Glomerular visceral epithelial cell (primary cell): ENCODE measurements at regions not wholly inside any gene's neighbourhood (a gene's known extent, or its start where the extent isn't known, plus 50 kb on each side); places are given as distances from the start of the nearest gene placed in this dataset.
"Not testable (repeated sequence)": the region's sequence is repeated elsewhere in the genome, so short reads cannot be mapped to it uniquely, and the experiment has no call there.

Experiments used
- DNase-seq: peaks from one replicate; pipeline ENCODE4 v3.0.0-alpha.2; 2016; ENCODE audit errors: extremely low spot score

DNA sequence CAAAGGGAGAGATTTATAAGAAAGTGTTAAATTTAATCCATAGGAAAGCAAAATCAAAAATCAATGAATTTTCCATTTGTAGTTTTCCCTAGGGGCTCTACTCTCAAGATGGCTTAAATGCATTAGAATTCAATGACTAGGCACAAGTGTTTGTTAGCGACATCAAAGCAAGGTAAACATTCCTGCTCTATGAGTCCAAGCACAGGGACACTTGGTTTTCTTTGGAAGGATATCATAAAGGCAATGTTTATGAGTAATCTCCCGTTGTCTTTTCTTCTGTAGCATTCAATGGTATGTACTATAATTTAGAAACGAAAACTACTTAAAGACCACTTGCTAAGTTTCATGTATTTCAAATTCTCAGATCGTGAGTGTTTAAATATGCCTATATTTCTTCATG lies 54.8 kb upstream of the ZNF717 start:
- DNase-seq: not testable (repeated sequence)

- DNase-seq: not testable (repeated sequence)
Observed at GRCh38 chr3:75850301-75851008, 65.1 kb upstream of the ZNF717 start.

DNA sequence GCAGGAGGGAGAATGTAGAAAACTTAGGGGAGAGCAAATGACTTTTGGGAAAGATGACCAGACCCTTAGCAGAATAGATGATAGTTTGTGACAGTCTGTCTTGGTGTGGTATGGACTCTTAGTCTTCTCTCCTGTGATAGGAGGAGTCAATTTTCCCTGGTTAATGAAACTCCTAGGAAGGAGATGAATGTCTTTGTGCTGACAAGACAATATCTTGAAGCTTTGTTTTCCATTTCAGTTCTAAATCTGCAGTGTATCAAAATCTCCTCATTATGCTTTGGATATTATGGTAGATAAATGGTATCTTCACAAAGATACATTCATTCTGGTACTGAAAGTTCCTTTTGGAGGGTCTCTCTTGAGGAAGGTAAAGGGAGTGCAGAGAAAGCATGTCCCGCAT lies 77.8 kb upstream of the ZNF717 start:
- no peak for DNase-seq

- no peak for DNase-seq
Observed at GRCh38 chr3:75863878-75864277, 78.5 kb upstream of the ZNF717 start.

- DNase-seq: not testable (repeated sequence)
Observed at GRCh38 chr3:75883719-75884118, 98.4 kb upstream of the ZNF717 start.

GRCh38 chr3:75886971-75887526 lies 101.7 kb upstream of the ZNF717 start:
- no peak for DNase-seq

GRCh38 chr3:75894234-75894633 lies 108.9 kb upstream of the ZNF717 start:
- DNase-seq: no peak

DNA sequence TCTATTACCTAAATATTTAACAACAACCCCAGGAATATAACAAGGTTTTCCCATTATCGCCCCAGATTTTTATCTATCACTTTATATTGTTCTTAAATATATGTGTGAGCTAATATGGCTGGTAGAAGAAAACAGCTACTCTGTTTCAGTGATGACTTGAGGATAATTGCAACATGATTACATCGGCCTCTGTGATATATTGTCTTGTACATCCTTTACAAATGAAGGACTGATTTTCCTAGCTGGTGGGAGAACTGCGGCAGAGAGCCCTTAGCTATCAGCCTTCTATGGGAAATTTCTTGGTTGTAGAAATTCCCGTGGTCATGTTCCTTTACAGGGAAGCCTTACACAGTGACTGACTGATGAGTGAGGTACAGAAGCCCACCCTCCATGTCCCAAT lies 110.9 kb upstream of the ZNF717 start:
- DNase-seq: no peak

- DNase-seq: not testable (repeated sequence)
Observed at GRCh38 chr3:75901446-75901845, 116.1 kb upstream of the ZNF717 start.

DNA sequence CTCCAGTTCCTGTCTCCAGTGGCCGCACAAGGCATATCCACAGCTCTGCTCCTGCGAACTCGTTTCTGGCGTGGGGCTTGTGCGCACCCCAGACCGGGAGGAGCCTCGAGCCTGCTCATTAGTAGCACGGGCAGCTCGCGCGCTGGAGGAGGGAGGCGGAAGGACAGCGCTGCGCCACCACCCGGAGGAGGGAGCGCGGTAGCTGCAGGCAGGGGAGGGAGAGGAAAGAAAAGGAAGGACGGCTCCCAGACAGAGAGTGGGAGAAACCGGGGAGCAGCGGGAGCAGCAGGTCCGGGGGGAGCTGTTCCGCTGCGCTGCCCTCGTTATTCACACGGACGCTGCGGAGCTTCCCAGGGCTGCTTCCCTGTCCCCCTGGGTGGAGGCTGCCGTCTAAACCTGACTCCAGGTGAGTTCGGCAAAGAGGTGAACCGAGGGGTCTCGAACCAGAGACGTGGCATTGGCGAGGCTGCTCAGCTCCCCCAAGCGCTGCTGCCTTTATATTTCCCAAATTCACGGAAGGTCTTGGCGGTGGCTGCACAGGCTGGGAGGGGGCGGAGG lies 121.3 kb upstream of the ZNF717 start:
- no peak for DNase-seq

DNA sequence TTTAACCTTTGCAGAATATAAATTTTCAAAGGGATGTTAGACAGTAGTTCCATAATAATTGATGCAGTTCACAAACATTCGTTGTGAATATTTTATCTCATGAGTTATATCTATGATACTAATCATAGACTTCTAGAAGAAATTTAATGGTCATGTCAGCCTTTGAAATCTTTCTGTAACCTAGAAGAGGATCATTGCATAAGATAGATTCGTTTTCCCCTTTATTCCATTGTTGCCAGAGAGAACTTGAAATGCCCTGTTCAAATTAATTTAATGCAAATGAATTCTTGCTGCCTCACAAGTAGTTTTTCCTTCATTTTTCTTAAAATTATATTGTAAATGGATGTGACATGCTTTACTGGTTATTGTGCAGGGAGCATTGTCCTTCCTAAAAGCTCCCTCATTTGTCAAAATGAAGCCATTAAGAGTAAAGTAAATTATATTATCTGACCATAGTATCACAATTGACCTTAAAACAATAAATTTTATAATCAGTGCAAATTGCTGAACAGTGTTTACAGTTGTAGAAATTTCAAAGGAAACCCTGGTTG lies 128.5 kb upstream of the ZNF717 start:
- DNase-seq: no peak

DNA sequence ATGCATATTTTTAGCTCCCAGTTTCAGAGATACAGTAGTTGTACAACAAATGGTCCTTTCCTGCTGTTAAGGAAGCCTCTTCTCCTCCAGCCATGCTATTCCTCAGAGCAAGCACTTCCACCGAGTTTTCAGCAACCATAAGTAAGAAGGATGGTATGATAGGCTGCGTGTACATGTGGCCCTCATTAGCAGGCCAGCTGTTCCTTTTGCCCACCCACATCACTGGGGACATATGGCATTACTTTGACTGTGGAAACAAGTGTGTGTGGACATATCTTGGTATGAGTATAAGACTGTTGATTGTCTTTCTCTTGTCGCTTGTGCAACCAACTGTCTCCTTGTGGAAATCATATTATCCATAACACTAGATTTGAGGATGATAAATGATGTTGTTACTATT lies 129.4 kb upstream of the ZNF717 start:
- DNase-seq: not testable (repeated sequence)

DNA sequence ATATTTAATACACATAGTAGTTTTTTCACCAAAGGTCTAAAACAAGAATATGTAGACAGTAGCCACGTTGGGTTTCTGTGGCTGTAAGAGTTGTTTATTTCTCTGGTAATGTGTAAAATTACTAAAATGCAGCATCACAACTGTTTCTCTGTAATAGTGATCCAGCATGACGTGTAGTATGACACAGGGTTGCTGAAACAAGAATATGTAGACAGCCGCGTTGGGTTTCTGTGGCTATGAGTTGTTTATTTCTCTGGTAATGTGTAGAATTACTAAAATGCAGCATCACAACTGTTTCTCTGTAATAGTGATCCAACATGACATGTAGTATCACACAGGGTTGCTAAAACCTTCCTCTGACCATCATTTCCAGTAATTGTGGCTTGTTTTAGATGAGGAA lies 153.6 kb upstream of the ZNF717 start:
- no peak for DNase-seq

DNA sequence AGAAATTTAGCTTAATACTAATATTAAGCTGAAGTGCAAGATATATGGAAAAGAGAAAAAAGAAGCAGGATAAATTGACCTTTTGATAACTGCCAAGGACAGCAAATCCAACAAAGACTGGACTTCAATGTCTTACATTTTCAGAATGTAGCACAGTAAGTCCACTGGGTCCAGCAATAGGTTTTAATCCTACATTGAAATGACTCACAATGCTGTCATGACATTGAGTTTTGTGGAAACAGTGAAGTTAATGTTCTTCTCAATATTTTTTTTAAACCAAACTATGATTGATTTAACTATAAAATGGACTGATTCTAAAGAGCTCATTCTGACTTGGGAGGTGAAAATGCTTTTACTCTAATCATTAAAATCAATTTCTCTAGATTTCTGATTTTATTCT lies 166.6 kb upstream of the ZNF717 start:
- no peak for DNase-seq

DNA sequence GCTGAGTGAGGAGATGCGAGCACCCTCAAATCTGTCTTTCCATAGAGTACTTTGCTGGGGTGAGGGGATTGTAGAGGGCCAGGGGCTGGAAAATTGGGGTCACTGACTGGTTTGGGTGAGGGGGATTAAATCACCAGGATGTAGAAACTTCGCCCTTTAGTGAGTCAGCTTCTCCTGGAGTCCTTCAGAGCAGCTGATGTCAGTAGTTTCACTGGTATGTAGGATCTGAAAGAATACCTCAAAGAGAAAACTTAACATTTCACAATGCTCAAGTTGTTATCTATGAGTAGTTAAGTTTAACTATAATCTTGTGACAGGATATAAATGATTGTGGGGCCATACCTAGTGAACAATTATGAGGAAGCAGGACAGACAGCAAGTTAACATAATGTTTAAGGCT lies 174.7 kb upstream of the ZNF717 start:
- not testable (repeated sequence) for DNase-seq

GRCh38 chr3:75962054-75962453 lies 176.7 kb upstream of the ZNF717 start:
- DNase-seq: not testable (repeated sequence)

DNA sequence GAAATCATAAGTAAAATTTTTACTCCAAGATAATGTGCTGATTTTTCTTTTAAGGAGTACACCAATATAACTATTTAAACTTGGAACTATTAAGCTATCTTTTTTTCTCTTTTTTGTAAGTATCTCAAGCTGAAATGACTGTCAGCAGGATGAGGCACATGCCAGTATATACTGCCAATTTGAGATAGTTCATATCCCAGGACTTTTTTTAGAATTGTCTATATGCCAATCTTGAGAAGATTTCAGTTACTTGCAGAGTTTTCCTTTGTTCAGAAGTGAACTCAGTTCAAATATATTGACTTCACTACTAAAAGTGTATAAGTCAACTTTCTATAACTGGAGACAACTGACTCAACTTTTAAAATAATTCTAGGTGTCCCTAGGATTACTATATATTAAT lies 181.7 kb upstream of the ZNF717 start:
- no peak for DNase-seq

GRCh38 chr3:75978686-75979085 lies 193.3 kb upstream of the ZNF717 start:
- DNase-seq: no peak

DNA sequence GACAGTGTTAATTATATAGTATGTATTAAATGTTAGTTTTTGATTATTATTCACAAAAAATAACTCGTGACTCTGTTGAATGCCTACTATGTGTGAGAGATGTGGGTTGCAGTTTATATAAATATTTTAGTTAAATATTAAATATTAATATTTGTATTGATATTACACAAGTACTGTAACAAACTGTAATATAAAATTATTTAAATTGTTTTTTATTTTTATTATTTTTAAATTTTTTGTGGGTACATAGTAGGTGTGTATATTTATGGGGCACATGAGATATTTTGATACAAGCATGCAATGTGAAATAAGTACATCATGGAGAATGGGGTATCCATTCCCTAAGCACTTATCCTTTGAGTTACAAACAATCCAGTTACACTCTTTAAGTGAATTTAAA lies 196.1 kb upstream of the ZNF717 start:
- DNase-seq: no peak

DNA sequence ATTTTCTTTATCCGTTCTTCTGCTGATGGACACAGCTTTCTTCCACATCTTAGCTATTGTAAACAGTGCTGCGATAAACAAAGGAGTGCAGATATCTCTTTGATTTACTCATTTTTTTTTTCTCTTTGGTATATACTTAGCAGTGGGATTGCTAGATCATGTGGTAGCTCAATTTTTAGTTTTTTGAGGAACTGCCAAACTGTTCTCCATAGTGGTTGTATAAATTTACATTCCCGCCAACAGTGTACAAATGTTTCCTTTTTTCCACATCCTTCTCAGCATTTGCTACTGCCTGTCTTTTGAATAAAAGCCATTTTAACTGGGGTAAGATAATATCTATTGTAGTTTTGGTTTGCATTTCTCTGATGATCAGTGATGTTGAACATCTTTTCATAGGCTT lies 196.8 kb upstream of the ZNF717 start:
- DNase-seq: no peak

- DNase-seq: no peak
Observed at GRCh38 chr3:75983111-75983510, 197.8 kb upstream of the ZNF717 start.

DNA sequence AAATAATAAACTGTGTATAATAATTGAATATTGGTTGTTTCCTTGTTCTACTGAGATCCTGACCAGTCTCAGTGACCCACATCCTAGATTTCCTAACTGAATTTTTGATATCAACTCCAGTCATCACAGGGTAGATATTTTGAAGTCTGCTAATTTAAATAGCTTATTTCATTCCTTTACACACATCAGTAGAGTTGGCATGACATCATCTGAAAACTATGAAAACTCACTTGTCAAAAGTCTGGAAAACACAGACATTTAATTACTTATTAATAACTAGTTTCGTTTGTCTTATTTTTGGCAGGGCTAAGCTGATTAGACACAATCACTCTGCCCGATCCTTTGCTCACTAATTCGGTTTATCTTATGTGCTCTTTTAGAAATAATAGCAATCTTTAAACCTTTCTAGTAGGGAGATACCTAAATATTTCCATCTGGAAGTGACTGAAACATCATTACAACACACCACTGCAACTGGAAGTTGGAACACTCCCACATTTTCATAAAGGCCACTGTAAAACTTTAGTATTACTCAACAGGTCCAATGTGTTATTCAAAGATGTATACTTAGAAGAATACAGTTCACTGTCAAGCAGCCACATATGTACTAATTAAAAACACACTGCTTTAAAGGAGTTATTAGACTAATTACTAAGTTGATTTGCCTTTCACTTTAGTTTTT lies 198.4 kb upstream of the ZNF717 start:
- DNase-seq: peak; percentile 20

GRCh38 chr3:75985432-75985831 lies 200.1 kb upstream of the ZNF717 start:
- no peak for DNase-seq
